Osteocyte (in vitro differentiated cells): ENCODE measurements at regions not wholly inside any gene's neighbourhood (a gene's known extent, or its start where the extent isn't known, plus 50 kb on each side); places are given as distances from the start of the nearest gene placed in this dataset.
"Not testable (repeated sequence)": the region's sequence is repeated elsewhere in the genome, so short reads cannot be mapped to it uniquely, and the experiment has no call there.

Experiments
- DNase-seq: peaks from one replicate; pipeline ENCODE4 v3.0.0; 2021; ENCODE audit warnings: mixed read lengths; ENCODE audit not compliant: unreplicated experiment; ENCODE audit errors: extremely low spot score
- H3K27ac Mint-ChIP-seq: one replicate; pipeline ENCODE4 v1.8.0; 2021; ENCODE audit warnings: mild to moderate bottlenecking, mixed read lengths; ENCODE audit not compliant: unreplicated experiment
- H3K27me3 Mint-ChIP-seq: one replicate; pipeline ENCODE4 v1.8.0; 2021; ENCODE audit warnings: mixed read lengths; ENCODE audit not compliant: unreplicated experiment
- H3K36me3 Mint-ChIP-seq: one replicate; pipeline ENCODE4 v1.8.0; 2021; ENCODE audit warnings: mixed read lengths; ENCODE audit not compliant: unreplicated experiment
- H3K4me1 Mint-ChIP-seq: one replicate; pipeline ENCODE4 v1.8.0; 2021; ENCODE audit warnings: mixed read lengths; ENCODE audit not compliant: unreplicated experiment
- H3K4me3 Mint-ChIP-seq: one replicate; pipeline ENCODE4 v1.8.0; 2021; ENCODE audit warnings: mild to moderate bottlenecking, moderate library complexity, mixed read lengths; ENCODE audit not compliant: unreplicated experiment
- H3K9me3 Mint-ChIP-seq: one replicate; pipeline ENCODE4 v1.8.0; 2021; ENCODE audit warnings: mixed read lengths; ENCODE audit not compliant: unreplicated experiment
- TF ChIP-seq, protein P1 (sequence below): fragments of 200-600 bp; sonication (generic); IDR thresholded peaks from 2 replicates; pipeline ENCODE4 v1.5.0; 2021; ENCODE audit warnings: antibody characterized with exemption, mild to moderate bottlenecking, moderate library complexity

DNA sequence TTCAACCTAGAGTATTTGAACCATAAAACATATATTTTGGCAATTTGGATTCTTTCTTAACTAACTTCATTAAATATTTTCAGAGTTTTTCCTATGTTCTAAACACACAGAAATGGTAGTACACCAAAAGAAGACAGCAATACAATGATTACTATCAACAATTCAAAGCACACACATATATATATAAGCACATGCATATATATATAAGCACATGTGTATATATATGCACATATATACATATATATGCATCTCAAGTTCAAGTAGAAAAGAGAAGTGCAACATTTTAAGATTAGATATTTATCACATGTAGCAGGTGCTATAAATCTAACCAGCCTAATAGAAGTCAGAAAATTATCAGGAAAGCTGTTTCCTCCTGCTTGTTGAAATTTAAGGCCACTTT is 320.9 kb upstream of the FSIP2 start:
- H3K9me3 Mint-ChIP-seq, result peaks cover 13% of the 10 kb centered on the region
- DNase-seq, result no peak
- H3K4me1 Mint-ChIP-seq, result no peaks in the 10 kb centered on the region
- TF ChIP-seq, protein P1, sequence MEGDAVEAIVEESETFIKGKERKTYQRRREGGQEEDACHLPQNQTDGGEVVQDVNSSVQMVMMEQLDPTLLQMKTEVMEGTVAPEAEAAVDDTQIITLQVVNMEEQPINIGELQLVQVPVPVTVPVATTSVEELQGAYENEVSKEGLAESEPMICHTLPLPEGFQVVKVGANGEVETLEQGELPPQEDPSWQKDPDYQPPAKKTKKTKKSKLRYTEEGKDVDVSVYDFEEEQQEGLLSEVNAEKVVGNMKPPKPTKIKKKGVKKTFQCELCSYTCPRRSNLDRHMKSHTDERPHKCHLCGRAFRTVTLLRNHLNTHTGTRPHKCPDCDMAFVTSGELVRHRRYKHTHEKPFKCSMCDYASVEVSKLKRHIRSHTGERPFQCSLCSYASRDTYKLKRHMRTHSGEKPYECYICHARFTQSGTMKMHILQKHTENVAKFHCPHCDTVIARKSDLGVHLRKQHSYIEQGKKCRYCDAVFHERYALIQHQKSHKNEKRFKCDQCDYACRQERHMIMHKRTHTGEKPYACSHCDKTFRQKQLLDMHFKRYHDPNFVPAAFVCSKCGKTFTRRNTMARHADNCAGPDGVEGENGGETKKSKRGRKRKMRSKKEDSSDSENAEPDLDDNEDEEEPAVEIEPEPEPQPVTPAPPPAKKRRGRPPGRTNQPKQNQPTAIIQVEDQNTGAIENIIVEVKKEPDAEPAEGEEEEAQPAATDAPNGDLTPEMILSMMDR, result no peak
- peaks cover 2% of the 10 kb centered on the region for H3K36me3 Mint-ChIP-seq
- no peaks in the 10 kb centered on the region for H3K27me3 Mint-ChIP-seq
- H3K27ac Mint-ChIP-seq, result no peak overlapping the region
- H3K4me3 Mint-ChIP-seq, result no peak overlapping the region

DNA sequence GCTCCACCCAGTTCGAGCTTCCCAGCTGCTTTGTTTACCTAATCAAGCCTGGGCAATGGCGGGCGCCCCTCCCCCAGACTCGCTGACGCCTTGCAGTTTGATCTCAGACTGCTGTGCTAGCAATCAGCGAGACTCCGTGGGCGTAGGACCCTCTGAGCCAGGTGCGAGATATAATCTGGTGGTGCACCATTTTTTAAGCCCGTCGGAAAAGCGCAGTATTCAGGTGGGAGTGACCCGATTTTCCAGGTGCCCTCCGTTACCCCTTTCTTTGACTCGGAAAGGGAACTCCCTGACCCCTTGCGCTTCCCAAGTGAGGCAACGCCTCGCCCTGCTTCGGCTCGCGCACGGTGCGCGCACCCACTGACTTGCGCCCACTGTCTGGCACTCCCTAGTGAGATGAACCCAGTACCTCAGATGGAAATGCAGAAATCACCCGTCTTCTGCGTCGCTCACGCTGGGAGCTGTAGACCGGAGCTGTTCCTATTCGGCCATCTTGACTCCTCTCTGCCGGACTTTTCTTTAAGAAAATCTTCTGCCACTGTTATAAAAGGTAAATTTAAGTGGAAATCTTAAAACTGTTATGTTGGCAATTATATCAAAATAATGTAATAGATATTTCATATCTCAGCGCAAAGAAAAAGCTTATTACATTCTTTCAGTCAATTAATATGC is 313.5 kb upstream of the FSIP2 start:
- H3K9me3 Mint-ChIP-seq, H3K36me3 Mint-ChIP-seq, DNase-seq, H3K27me3 Mint-ChIP-seq: not testable (repeated sequence)
- peak overlapping the region; percentile 83 for H3K4me3 Mint-ChIP-seq
- peak overlapping the region; percentile 89 for H3K27ac Mint-ChIP-seq
- peaks cover 23% of the 10 kb centered on the region for H3K4me1 Mint-ChIP-seq

DNA sequence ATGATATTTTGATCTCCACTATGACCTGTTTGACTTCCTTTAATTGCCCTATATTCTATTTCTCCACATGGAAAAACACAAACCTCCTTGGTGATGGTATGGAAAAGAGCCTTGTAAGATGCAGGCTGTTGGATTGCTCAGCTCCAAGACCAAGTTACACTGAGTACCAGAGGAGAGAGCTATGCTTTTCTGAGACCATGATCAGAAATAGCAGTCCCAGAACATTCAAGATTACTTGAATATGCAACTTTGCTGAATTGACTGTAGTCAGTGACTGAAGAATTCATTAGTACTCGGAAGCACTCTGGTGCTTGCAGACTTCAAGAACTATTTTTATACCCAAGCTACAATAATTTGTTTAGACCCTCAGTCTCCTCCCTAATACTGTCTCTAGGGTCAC is 310.6 kb upstream of the FSIP2 start:
- H3K36me3 Mint-ChIP-seq, result no peaks in the 10 kb centered on the region
- no peak overlapping the region for H3K27ac Mint-ChIP-seq
- no peak for DNase-seq
- no peaks in the 10 kb centered on the region for H3K27me3 Mint-ChIP-seq
- no peaks in the 10 kb centered on the region for H3K9me3 Mint-ChIP-seq
- TF ChIP-seq, protein P1, result no peak
- H3K4me1 Mint-ChIP-seq, result peaks cover 27% of the 10 kb centered on the region
- no peak overlapping the region for H3K4me3 Mint-ChIP-seq

DNA sequence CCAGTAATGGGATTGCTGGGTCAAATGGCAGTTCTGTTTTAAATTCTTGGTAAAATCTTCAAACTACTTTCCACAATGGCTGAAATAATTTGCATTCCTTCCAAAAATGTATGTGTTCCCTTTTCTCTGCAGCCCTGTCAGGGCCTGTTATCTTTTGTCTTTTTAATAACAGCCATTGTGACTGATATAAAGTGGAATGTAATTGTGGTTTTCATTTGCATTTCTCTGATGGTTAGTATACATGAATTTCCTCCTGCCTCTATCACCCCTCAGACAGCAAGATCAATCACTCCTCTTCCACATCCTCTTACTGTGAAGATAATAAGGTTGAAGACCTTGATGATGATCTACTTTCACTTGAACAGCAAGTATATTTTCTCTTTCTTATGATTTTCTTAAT is 304.8 kb upstream of the FSIP2 start:
- no peaks in the 10 kb centered on the region for H3K9me3 Mint-ChIP-seq
- H3K4me1 Mint-ChIP-seq, result peaks cover 19% of the 10 kb centered on the region
- TF ChIP-seq, protein P1, result no peak
- no peaks in the 10 kb centered on the region for H3K36me3 Mint-ChIP-seq
- no peak overlapping the region for H3K4me3 Mint-ChIP-seq
- no peaks in the 10 kb centered on the region for H3K27me3 Mint-ChIP-seq
- DNase-seq, result no peak
- peak overlapping the region; percentile 19 for H3K27ac Mint-ChIP-seq

DNA sequence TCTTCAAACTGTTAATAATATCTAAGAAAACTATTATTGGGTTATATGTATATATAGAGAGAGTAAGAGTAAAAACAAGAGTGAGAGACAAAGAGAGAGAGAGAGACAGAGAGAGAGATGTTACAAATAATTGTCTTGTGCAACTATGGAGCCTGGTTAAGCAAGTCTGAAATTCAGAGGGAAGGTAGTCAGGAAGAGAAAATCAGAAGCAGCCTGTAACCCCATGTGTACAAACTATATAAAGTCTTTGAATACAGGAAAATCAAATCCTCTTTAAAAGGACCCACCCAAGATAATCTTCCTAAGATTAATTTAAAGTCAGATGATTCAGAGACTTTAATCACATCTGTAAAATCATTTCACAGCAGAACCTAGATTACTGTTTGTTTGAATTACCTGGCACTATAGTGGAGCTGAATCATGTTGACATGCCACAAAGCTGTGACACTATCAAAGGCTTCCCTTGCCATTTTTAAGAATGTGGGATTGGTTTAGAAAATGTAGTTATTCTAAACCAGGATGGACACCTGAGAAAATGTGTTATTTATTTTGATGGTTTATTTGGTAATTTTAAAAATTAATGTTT is 301.7 kb upstream of the FSIP2 start:
- Mint-ChIP-seq H3K36me3 (no peaks in the 10 kb centered on the region), H3K4me1 (peaks cover 16% of the 10 kb centered on the region), H3K27me3 (no peaks in the 10 kb centered on the region), H3K27ac (no peak overlapping the region), H3K4me3 (no peak overlapping the region), H3K9me3 (no peaks in the 10 kb centered on the region)
- TF ChIP-seq, protein P1, result no peak
- DNase-seq, result no peak
